ENCODE measurements at regions not wholly inside any gene's neighbourhood (a gene's known extent, or its start where the extent isn't known, plus 50 kb on each side); places are given as distances from the start of the nearest gene placed in this dataset.

GRCh38 chr19:31946491-31946890 is 398.9 kb upstream of the ZNF507 start:
- DNase-seq (ENCODE audit: low read depth): no peak

- no peak for DNase-seq (ENCODE audit: low read depth)
Measured at GRCh38 chr19:31947436-31948115, 397.8 kb upstream of the ZNF507 start.

- DNase-seq (ENCODE audit: low read depth): no peak
Measured at GRCh38 chr19:31952693-31953092, 392.7 kb upstream of the ZNF507 start.

- DNase-seq (ENCODE audit: low read depth): no peak
Measured at GRCh38 chr19:31955061-31955460, 390.3 kb upstream of the ZNF507 start.

GRCh38 chr19:31955884-31956283 is 389.5 kb upstream of the ZNF507 start:
- no peak for DNase-seq (ENCODE audit: low read depth)

GRCh38 chr19:31956771-31957392 is 388.5 kb upstream of the ZNF507 start:
- no peak for DNase-seq (ENCODE audit: low read depth)

GRCh38 chr19:31957711-31958110 is 387.7 kb upstream of the ZNF507 start:
- DNase-seq (ENCODE audit: low read depth): no peak

GRCh38 chr19:31959527-31960018 is 385.8 kb upstream of the ZNF507 start:
- no peak for DNase-seq (ENCODE audit: low read depth)

- DNase-seq (ENCODE audit: low read depth): no peak
Measured at GRCh38 chr19:31960474-31960873, 384.9 kb upstream of the ZNF507 start.

GRCh38 chr19:31961191-31961590 is 384.2 kb upstream of the ZNF507 start:
- no peak for DNase-seq (ENCODE audit: low read depth)

- DNase-seq (ENCODE audit: low read depth): no peak
Measured at GRCh38 chr19:31961667-31962066, 383.7 kb upstream of the ZNF507 start.

GRCh38 chr19:31962561-31962996 is 382.8 kb upstream of the ZNF507 start:
- DNase-seq (ENCODE audit: low read depth): no peak

- DNase-seq (ENCODE audit: low read depth): no peak
Measured at GRCh38 chr19:31963746-31964145, 381.7 kb upstream of the ZNF507 start.

- DNase-seq (ENCODE audit: low read depth): no peak
Measured at GRCh38 chr19:31969016-31969415, 376.4 kb upstream of the ZNF507 start.

GRCh38 chr19:31970027-31970461 is 375.4 kb upstream of the ZNF507 start:
- DNase-seq (ENCODE audit: low read depth): no peak

- DNase-seq (ENCODE audit: low read depth): no peak
Measured at GRCh38 chr19:31974290-31974689, 371.1 kb upstream of the ZNF507 start.

- no peak for DNase-seq (ENCODE audit: low read depth)
Measured at GRCh38 chr19:31974941-31975340, 370.5 kb upstream of the ZNF507 start.

- no peak for DNase-seq (ENCODE audit: low read depth)
Measured at GRCh38 chr19:31975461-31975860, 369.9 kb upstream of the ZNF507 start.

- DNase-seq (ENCODE audit: low read depth): no peak
Measured at GRCh38 chr19:31976775-31977536, 368.5 kb upstream of the ZNF507 start.

- no peak for DNase-seq (ENCODE audit: low read depth)
Measured at GRCh38 chr19:31979362-31979761, 366.0 kb upstream of the ZNF507 start.

- DNase-seq (ENCODE audit: low read depth): no peak
Measured at GRCh38 chr19:31979949-31980670, 365.3 kb upstream of the ZNF507 start.

- no peak for DNase-seq (ENCODE audit: low read depth)
Measured at GRCh38 chr19:31980796-31981195, 364.6 kb upstream of the ZNF507 start.

All from stromal cell of bone marrow (primary cell).